ENCODE measurements at regions not wholly inside any gene's neighbourhood (a gene's known extent, or its start where the extent isn't known, plus 50 kb on each side); places are given as distances from the start of the nearest gene placed in this dataset.
A peak's percentile ranks its signal among the peaks of the same experiment; 100 is the strongest.
"Not testable (repeated sequence)": the region's sequence is repeated elsewhere in the genome, so short reads cannot be mapped to it uniquely, and the experiment has no call there.

- Histone ChIP-seq H3K4me2 (no peak overlapping the region), H3K36me3 (replicated peaks; ENCODE audit: insufficient read depth, low read depth) (no peaks in the 10 kb centered on the region), H4K20me1 (ENCODE audit: insufficient read depth, poor library complexity, severe bottlenecking) (no peaks in the 10 kb centered on the region), H3K79me2 (no peaks in the 10 kb centered on the region), H3K27me3 (no peaks in the 10 kb centered on the region), H3K9me3 (ENCODE audit: low read depth) (no peaks in the 10 kb centered on the region), H3K4me1 (ENCODE audit: insufficient read depth) (no peaks in the 10 kb centered on the region), H3K9me2 (replicated peaks; ENCODE audit: insufficient read depth) (no peaks in the 10 kb centered on the region), H3K27ac (no peak overlapping the region), H2AFZ (no peak overlapping the region), H3K4me3 (no peak overlapping the region)
- 77% methylated on average over 3 of the region's 3 CpGs for WGBS (ENCODE audit: low lambda C conversion rate, missing lambda C conversion rate)
- DNase-seq (ENCODE audit: low spot score): no peak
- TF ChIP-seq EZH2 (IDR thresholded peaks at IDR 0.05; ENCODE audit: borderline replicate concordance) (no peak), CTCF (IDR thresholded peaks at IDR 0.05; ENCODE audit: poor library complexity) (no peak), EZH2phosphoT487 (IDR thresholded peaks at IDR 0.05; ENCODE audit: low read depth, severe bottlenecking, unreplicated experiment) (no peak)
These were observed 1200.9 kb downstream of the DSC3 start for GRCh38 chr18:29841631-29842030.

DNA sequence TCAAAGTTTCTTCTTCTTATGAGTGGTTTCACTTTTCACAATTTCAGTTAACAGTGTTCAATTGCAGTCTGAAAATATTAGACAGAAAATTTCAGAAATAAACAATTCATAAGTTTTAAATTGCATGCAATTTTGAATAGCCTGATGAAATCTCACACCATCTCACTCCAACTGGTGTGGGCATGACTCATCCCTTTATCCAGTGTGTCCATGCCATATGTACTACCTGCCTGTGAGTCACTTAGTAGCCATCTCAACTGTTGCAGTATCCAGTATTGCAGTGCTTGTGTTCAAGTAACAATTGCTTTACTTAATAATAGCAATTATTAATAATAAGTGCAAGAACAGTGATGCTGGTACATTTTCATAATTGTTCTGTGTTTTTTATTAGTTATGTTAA, 1202.5 kb downstream of the DSC3 start:
- no peak overlapping the region for H3K4me2 ChIP-seq
- DNase-seq (ENCODE audit: low spot score): peak; percentile 23
- no peak overlapping the region for H3K27ac ChIP-seq
- TF ChIP-seq CTCF (IDR thresholded peaks at IDR 0.05; ENCODE audit: poor library complexity) (no peak), EZH2phosphoT487 (IDR thresholded peaks at IDR 0.05; ENCODE audit: low read depth, severe bottlenecking, unreplicated experiment) (no peak), EZH2 (IDR thresholded peaks at IDR 0.05; ENCODE audit: borderline replicate concordance) (no peak)
- no peaks in the 10 kb centered on the region for H3K9me2 ChIP-seq (replicated peaks; ENCODE audit: insufficient read depth)
- H3K36me3 ChIP-seq (replicated peaks; ENCODE audit: insufficient read depth, low read depth): no peaks in the 10 kb centered on the region
- H3K79me2 ChIP-seq: no peaks in the 10 kb centered on the region
- H4K20me1 ChIP-seq (ENCODE audit: insufficient read depth, poor library complexity, severe bottlenecking): no peaks in the 10 kb centered on the region
- H3K9me3 ChIP-seq (ENCODE audit: low read depth): no peaks in the 10 kb centered on the region
- no peaks in the 10 kb centered on the region for H3K27me3 ChIP-seq
- H3K4me1 ChIP-seq (ENCODE audit: insufficient read depth): no peaks in the 10 kb centered on the region
- H3K4me3 ChIP-seq: no peak overlapping the region
- no peak overlapping the region for H2AFZ ChIP-seq

- H3K27me3 ChIP-seq; H3K9me2 ChIP-seq (replicated peaks; ENCODE audit: insufficient read depth); H4K20me1 ChIP-seq (ENCODE audit: insufficient read depth, poor library complexity, severe bottlenecking); H3K4me3 ChIP-seq; H3K4me1 ChIP-seq (ENCODE audit: insufficient read depth); H3K4me2 ChIP-seq; DNase-seq (ENCODE audit: low spot score); H3K36me3 ChIP-seq (replicated peaks; ENCODE audit: insufficient read depth, low read depth); H3K27ac ChIP-seq; H3K9me3 ChIP-seq (ENCODE audit: low read depth); H3K79me2 ChIP-seq; H2AFZ ChIP-seq: not testable (repeated sequence)
- WGBS (ENCODE audit: low lambda C conversion rate, missing lambda C conversion rate): 92% methylated on average over 11 of the region's 12 CpGs
These were observed 1203.6 kb downstream of the DSC3 start for GRCh38 chr18:29838961-29839360.

- DNase-seq (ENCODE audit: low spot score): peak; percentile 22
These were observed 1204.0 kb downstream of the DSC3 start for GRCh38 chr18:29838556-29838955.

More at GRCh38 chr18:29838556-29838955, 1204.0 kb downstream of the DSC3 start:
- H3K27me3 ChIP-seq: no peaks in the 10 kb centered on the region
- no peak overlapping the region for H2AFZ ChIP-seq
- no peaks in the 10 kb centered on the region for H3K79me2 ChIP-seq
- H3K4me3 ChIP-seq: no peak overlapping the region
- no peaks in the 10 kb centered on the region for H3K36me3 ChIP-seq (replicated peaks; ENCODE audit: insufficient read depth, low read depth)
- WGBS (ENCODE audit: low lambda C conversion rate, missing lambda C conversion rate): 97% methylated on average over 1 of the region's 1 CpG
- H4K20me1 ChIP-seq (ENCODE audit: insufficient read depth, poor library complexity, severe bottlenecking): no peaks in the 10 kb centered on the region
- H3K9me3 ChIP-seq (ENCODE audit: low read depth): no peaks in the 10 kb centered on the region
- H3K4me2 ChIP-seq: no peak overlapping the region
- H3K27ac ChIP-seq: no peak overlapping the region
- no peak for TF ChIP-seq CTCF (IDR thresholded peaks at IDR 0.05; ENCODE audit: poor library complexity)
- H3K9me2 ChIP-seq (replicated peaks; ENCODE audit: insufficient read depth): no peaks in the 10 kb centered on the region
- no peaks in the 10 kb centered on the region for H3K4me1 ChIP-seq (ENCODE audit: insufficient read depth)

All from hepatocyte (in vitro differentiated cells).